Transverse colon (tissue), 4 donors: ENCODE measurements at regions not wholly inside any gene's neighbourhood (a gene's known extent, or its start where the extent isn't known, plus 50 kb on each side); places are given as distances from the start of the nearest gene placed in this dataset.
A peak's percentile ranks its signal among the peaks of the same experiment; 100 is the strongest.

Experiments
- DNase-seq: peaks from one replicate; pipeline ENCODE4 v3.0.0-alpha.2; 2019
- H3K27ac ChIP-seq, 4 donors: fragments of 200-600 bp; sonication (generic); 2 replicates each; pipeline ENCODE4 v1.5.1; 2016 to 2018; ENCODE audit warnings: inconsistent platforms in 4 of 4
- H3K27me3 ChIP-seq: fragments of 200-600 bp; sonication (generic); 2 replicates; pipeline ENCODE4 v1.5.1; 2017; ENCODE audit warnings: inconsistent platforms
- H3K36me3 ChIP-seq, 4 donors: fragments of 200-600 bp; sonication (generic); 2 replicates each; pipeline ENCODE4 v1.5.1; 2017 to 2019; ENCODE audit warnings: inconsistent platforms in 4 of 4
- H3K4me1 ChIP-seq, 4 donors: fragments of 200-600 bp; sonication (generic); 2 replicates each; pipeline ENCODE4 v1.5.1; 2017 to 2020; ENCODE audit warnings: inconsistent platforms in 4 of 4
- H3K4me3 ChIP-seq, 4 donors: fragments of 200-600 bp; sonication (generic); 1 replicate in 1 of 4; 2 replicates in 3 of 4; pipeline versions ENCODE4 v1.5.1 to v1.6.1; 2017 to 2019; ENCODE audit warnings: inconsistent platforms in 4 of 4
- H3K9me3 ChIP-seq, 2 donors: fragments of 200-600 bp; sonication (generic); 2 replicates each; pipeline ENCODE4 v1.5.1; 2017 to 2019; ENCODE audit warnings: inconsistent platforms in 2 of 2
- EP300 ChIP-seq: sonication (generic); formaldehyde crosslinking; IDR thresholded peaks from one replicate; pipeline ENCODE4 v1.6.1; 2017; ENCODE audit warnings: antibody characterized with exemption, low read depth
- POLR2A ChIP-seq: fragments of 450-650 bp; IDR thresholded peaks from one replicate; pipeline ENCODE4 v1.6.1; 2016; ENCODE audit warnings: antibody characterized with exemption, mild to moderate bottlenecking, moderate library complexity
- POLR2AphosphoS5 ChIP-seq, 3 donors: sonication (generic); formaldehyde crosslinking; IDR thresholded peaks; one replicate each; pipeline ENCODE4 v1.6.1; 2016; ENCODE audit warnings: antibody characterized with exemption in 3 of 3
- WGBS, 2 donors: methylation state at CpG; one replicate each; pipeline ENCODE4 v1.1.5; 2018; ENCODE audit warnings: low coverage in 1 of 2; 5-methylcytosine and 5-hydroxymethylcytosine counted together
- in situ Hi-C, 4 donors: fragments of 200-750 bp; cut with MboI; loops; one replicate each; pipeline versions ENCODE4 v1.15.0 to v1.15.1; 2017; ENCODE audit warnings: low sequenced_read_pairs in 3 of 4, low pct_ligation_motif_present in 1 of 4, low pct_unique_long_range_greater_than_20kb in 1 of 4
- intact Hi-C: fragments of 100-400 bp; cut with DNase I; formaldehyde crosslinking; loops from one replicate; pipeline ENCODE4 v1.15.1; 2023; ENCODE audit warnings: low total_unique reads
- TF ChIP-seq, protein P1 (sequence below), 5 experiments: fragments of 200-600 bp in 3 of 5; fragments of 450-650 bp in 2 of 5; sonication (generic) in 3 of 5; IDR thresholded peaks; 1 replicate in 2 of 5; 2 replicates in 3 of 5; pipeline ENCODE4 v1.5.1; 2016 to 2017; ENCODE audit warnings: antibody characterized with exemption in 5 of 5, inconsistent platforms in 3 of 5, mild to moderate bottlenecking in 2 of 5, moderate library complexity in 1 of 5

DNA sequence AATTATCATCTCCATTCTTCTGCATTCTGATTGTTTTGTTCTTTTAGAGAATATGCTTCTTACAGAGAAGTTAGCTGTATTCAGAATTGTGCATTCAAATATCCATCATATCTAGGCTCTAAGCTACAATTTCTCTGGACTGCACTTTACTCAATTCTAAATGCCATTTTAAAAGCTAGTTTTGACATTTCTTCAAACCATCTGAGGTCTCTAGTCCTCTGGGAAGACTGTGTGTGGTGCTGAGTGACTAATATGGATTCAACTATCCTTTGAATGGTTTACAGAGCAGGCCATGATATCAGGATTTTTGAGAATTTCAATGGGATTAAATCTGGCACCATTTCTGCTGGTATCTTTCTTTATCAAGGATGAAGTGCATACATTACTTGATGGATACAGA, 285.7 kb downstream of the BTBD3 start:
- H3K4me3 ChIP-seq: no peak overlapping the region
- H3K9me3 ChIP-seq: peaks cover 0 to 8% of the 10 kb centered on the region in 2 donors
- intact Hi-C loops (no loop called here), in situ Hi-C loops (no loop called here)
- H3K4me1 ChIP-seq: no peaks in the 10 kb centered on the region
- H3K36me3 ChIP-seq: no peaks in the 10 kb centered on the region
- no peaks in the 10 kb centered on the region for H3K27me3 ChIP-seq
- no peak for DNase-seq
- no peak overlapping the region for H3K27ac ChIP-seq
- TF ChIP-seq POLR2AphosphoS5 (IDR thresholded peaks at IDR 0.05): no peak
- no peak for TF ChIP-seq EP300
- TF ChIP-seq, protein P1, sequence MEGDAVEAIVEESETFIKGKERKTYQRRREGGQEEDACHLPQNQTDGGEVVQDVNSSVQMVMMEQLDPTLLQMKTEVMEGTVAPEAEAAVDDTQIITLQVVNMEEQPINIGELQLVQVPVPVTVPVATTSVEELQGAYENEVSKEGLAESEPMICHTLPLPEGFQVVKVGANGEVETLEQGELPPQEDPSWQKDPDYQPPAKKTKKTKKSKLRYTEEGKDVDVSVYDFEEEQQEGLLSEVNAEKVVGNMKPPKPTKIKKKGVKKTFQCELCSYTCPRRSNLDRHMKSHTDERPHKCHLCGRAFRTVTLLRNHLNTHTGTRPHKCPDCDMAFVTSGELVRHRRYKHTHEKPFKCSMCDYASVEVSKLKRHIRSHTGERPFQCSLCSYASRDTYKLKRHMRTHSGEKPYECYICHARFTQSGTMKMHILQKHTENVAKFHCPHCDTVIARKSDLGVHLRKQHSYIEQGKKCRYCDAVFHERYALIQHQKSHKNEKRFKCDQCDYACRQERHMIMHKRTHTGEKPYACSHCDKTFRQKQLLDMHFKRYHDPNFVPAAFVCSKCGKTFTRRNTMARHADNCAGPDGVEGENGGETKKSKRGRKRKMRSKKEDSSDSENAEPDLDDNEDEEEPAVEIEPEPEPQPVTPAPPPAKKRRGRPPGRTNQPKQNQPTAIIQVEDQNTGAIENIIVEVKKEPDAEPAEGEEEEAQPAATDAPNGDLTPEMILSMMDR (IDR thresholded peaks at IDR 0.05): no peak
- no peak for TF ChIP-seq POLR2A

DNA sequence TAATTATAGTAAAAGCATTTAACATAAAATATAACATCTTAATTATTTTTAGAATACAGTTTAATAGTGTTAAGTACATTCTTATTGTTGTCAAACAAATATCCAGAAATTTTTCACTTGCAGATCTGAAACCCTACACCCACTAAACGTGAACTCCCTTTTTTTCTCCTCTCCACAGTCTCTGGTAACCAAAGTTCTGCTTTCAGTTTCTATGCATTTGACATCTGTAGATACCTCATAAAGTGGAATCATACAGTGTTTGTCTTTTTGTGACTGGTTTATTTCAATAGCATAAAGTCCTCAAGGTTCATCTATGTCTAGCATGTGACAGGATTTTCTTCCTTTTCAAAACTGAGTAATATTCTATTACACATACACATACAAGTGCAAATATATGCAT, 286.3 kb downstream of the BTBD3 start:
- no peak for DNase-seq
- WGBS, 2 donors: 63 to 71% methylated on average over 1 of the region's 1 CpG
- intact Hi-C loops: no loop called here
- no peaks in the 10 kb centered on the region for H3K4me1 ChIP-seq
- no peak overlapping the region for H3K27ac ChIP-seq
- peaks cover 0 to 8% of the 10 kb centered on the region in 2 donors for H3K9me3 ChIP-seq
- TF ChIP-seq EP300: no peak
- in situ Hi-C loops: no loop called here
- H3K36me3 ChIP-seq: no peaks in the 10 kb centered on the region
- no peaks in the 10 kb centered on the region for H3K27me3 ChIP-seq
- no peak overlapping the region for H3K4me3 ChIP-seq

DNA sequence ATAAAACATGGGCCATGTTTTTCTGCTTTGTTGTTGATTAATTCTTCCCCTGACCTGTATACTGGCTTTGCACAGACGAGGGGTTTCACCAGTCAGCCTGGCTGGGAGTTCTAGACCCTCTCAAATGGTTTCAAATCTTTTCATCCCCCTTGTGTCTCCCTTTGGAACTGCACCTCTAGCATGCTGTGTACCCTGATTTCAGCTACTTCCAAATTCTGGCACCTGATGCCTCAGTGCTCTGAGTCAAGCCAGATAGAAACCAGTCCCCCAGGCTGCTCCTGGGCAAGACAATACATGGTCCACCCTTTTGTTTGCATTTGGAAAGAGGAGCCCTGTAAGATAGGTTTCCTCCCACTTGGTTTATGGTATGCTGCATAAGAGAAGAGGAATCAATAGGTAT, 290.2 kb downstream of the BTBD3 start:
- in situ Hi-C loops (no loop called here), intact Hi-C loops (no loop called here)
- TF ChIP-seq, protein P1 (IDR thresholded peaks at IDR 0.05): peak; percentile 36 to 59 (median 50)
- no peak for TF ChIP-seq POLR2AphosphoS5 (IDR thresholded peaks at IDR 0.05)
- peaks cover 0 to 3% (median 0%) of the 10 kb centered on the region in 4 donors for H3K4me1 ChIP-seq
- H3K27me3 ChIP-seq: no peaks in the 10 kb centered on the region
- no peak overlapping the region for H3K4me3 ChIP-seq
- no peak overlapping the region for H3K27ac ChIP-seq
- no peaks in the 10 kb centered on the region for H3K36me3 ChIP-seq
- WGBS, 2 donors: 20 to 41% methylated on average over 1 of the region's 1 CpG
- peaks cover 0 to 8% of the 10 kb centered on the region in 2 donors for H3K9me3 ChIP-seq
- DNase-seq: no peak

DNA sequence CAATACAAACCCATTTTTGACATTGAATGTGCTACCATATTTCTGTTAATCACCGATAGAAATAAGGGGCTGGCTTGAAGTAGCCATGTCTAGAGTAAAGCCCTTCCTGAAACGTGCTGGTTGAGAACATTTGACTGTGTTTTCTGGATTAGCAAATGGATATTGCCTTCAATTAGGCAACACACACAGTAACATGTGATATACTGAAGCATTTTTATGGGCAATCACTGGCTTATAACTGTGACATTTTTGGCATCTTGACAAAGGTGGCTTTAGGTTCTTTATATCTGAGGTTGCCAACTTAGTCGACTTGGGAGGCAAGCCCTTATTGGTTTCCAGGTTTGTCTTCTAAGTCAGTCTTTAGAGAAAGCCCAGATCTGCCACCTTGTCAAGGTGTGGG, 292.9 kb downstream of the BTBD3 start:
- Histone ChIP-seq H3K4me3 (no peak overlapping the region), H3K27me3 (no peaks in the 10 kb centered on the region), H3K9me3 (peaks cover 0 to 1% of the 10 kb centered on the region in 2 donors), H3K4me1 (peaks cover 0 to 3% (median 0%) of the 10 kb centered on the region in 4 donors), H3K27ac (peak overlapping the region in 1 of 4 donors; percentile 8), H3K36me3 (no peaks in the 10 kb centered on the region)
- TF ChIP-seq POLR2AphosphoS5 (IDR thresholded peaks at IDR 0.05) (no peak), POLR2A (no peak), EP300 (no peak)
- TF ChIP-seq, protein P1 (IDR thresholded peaks at IDR 0.05): no peak
- WGBS, 2 donors: 40 to 45% methylated on average over 1 to 3 of the region's 3 CpGs
- no peak for DNase-seq
- intact Hi-C loops (no loop called here), in situ Hi-C loops (no loop called here)

DNA sequence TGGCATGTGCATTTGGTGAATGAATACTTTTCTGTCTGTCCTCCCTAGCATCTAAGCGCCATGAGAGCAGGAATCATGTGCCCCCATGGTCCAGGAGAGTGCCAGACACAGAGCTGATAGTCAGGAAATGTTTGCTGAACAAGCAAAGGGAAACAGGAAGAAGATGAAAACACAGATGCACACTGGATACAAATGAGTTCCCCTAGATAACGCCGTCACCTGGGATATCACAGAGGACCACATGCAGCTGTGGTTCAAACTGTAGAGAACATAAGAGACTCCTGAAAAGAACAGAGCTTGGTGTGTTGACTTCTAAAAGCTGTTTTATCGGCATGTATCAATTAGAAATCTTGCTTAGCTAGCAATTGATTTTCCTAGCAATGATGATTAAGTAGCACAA, 293.7 kb downstream of the BTBD3 start:
- Histone ChIP-seq H3K27me3 (no peaks in the 10 kb centered on the region), H3K36me3 (no peaks in the 10 kb centered on the region), H3K27ac (no peak overlapping the region), H3K4me1 (peaks cover 0 to 3% (median 0%) of the 10 kb centered on the region in 4 donors), H3K9me3 (no peaks in the 10 kb centered on the region), H3K4me3 (no peak overlapping the region)
- in situ Hi-C loops: no loop called here
- intact Hi-C loops: no loop called here
- no peak for DNase-seq
- TF ChIP-seq POLR2A: no peak
- TF ChIP-seq, protein P1 (IDR thresholded peaks at IDR 0.05): no peak
- no peak for TF ChIP-seq POLR2AphosphoS5 (IDR thresholded peaks at IDR 0.05)
- TF ChIP-seq EP300: no peak
- WGBS, 2 donors: 56 to 60% methylated on average over 3 to 4 of the region's 4 CpGs
